ENCODE measurements at regions not wholly inside any gene's neighbourhood (a gene's known extent, or its start where the extent isn't known, plus 50 kb on each side); places are given as distances from the start of the nearest gene placed in this dataset.

DNA sequence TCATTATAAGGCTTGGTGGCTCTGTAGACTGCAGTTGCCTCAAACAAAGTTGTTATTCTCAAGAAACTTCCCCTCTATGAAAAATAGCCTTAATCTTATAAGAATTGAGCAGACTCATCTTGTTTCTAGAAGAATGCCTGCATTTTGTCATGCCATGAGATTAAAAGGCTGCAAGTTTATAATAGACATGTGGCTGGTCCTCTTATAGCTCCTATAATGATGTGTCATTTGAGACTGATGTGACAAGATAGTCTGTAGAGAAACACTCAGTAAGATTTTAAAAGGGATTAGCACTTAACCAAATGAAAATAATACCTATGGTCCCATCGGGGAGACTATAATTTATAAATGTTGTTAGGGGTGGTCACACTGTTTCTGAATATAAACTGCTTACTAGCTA, 312.5 kb downstream of the OXSM start:
- TF ChIP-seq, protein P1, sequence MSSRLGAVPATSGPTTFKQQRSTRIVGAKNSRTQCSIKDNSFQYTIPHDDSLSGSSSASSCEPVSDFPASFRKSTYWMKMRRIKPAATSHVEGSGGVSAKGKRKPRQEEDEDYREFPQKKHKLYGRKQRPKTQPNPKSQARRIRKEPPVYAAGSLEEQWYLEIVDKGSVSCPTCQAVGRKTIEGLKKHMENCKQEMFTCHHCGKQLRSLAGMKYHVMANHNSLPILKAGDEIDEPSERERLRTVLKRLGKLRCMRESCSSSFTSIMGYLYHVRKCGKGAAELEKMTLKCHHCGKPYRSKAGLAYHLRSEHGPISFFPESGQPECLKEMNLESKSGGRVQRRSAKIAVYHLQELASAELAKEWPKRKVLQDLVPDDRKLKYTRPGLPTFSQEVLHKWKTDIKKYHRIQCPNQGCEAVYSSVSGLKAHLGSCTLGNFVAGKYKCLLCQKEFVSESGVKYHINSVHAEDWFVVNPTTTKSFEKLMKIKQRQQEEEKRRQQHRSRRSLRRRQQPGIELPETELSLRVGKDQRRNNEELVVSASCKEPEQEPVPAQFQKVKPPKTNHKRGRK (tag; IDR thresholded peaks at IDR 0.05) = no peak
- no peak for TF ChIP-seq CTCF (IDR thresholded peaks at IDR 0.05 in 2 of 3, conservative IDR thresholded peaks at IDR 0.05 in 1 of 3; ENCODE audit: insufficient read depth in 2 of 3, low read depth in 1 of 3, low read length in 3 of 3)
- TF ChIP-seq SETDB1 (IDR thresholded peaks at IDR 0.05; ENCODE audit: low read length) = no peak
- TF ChIP-seq POLR2A (conservative IDR thresholded peaks at IDR 0.05) = no peak
- no peak for TF ChIP-seq GTF2A2 (tag; IDR thresholded peaks at IDR 0.05)
- TF ChIP-seq RFX1 (IDR thresholded peaks at IDR 0.05) = no peak
- no peak for TF ChIP-seq SMARCC2 (IDR thresholded peaks at IDR 0.05; ENCODE audit: low read depth)
- no peak for TF ChIP-seq MEIS2 (IDR thresholded peaks at IDR 0.05; ENCODE audit: partially characterized antibody)
- TF ChIP-seq RFX5 (IDR thresholded peaks at IDR 0.05; ENCODE audit: low read depth, low read length) = no peak

Measured in K562 (cell line).